Activated gamma-delta T cell treated with anti-CD3 and anti-CD28 coated beads, Interleukin-2, amount 50 U/mL, for 16 hours (primary cell): ENCODE measurements at regions not wholly inside any gene's neighbourhood (a gene's known extent, or its start where the extent isn't known, plus 50 kb on each side); places are given as distances from the start of the nearest gene placed in this dataset.

Experiments
- DNase-seq: peaks from one replicate; pipeline ENCODE4 v3.0.0-alpha.2; 2020; ENCODE audit warnings: low read depth

GRCh38 chr18:71899183-71899582 is 645.0 kb downstream of the CBLN2 start:
- DNase-seq, result no peak

- no peak for DNase-seq
Measured at GRCh38 chr18:71887509-71887908, 656.6 kb downstream of the CBLN2 start.

GRCh38 chr18:71878226-71878625 is 665.9 kb downstream of the CBLN2 start:
- no peak for DNase-seq

GRCh38 chr18:71873695-71874094 is 670.4 kb downstream of the CBLN2 start:
- DNase-seq, result no peak

- no peak for DNase-seq
Measured at GRCh38 chr18:71865888-71866287, 678.3 kb downstream of the CBLN2 start.

GRCh38 chr18:71850602-71851001 is 693.5 kb downstream of the CBLN2 start:
- DNase-seq, result no peak

GRCh38 chr18:71849407-71849806 is 694.7 kb downstream of the CBLN2 start:
- no peak for DNase-seq

- no peak for DNase-seq
Measured at GRCh38 chr18:71846716-71847115, 697.4 kb downstream of the CBLN2 start.

- DNase-seq, result no peak
Measured at GRCh38 chr18:71844814-71845213, 699.3 kb downstream of the CBLN2 start.

- DNase-seq, result no peak
Measured at GRCh38 chr18:71842666-71843065, 701.5 kb downstream of the CBLN2 start.

GRCh38 chr18:71837547-71837946 is 706.6 kb downstream of the CBLN2 start:
- DNase-seq, result no peak

GRCh38 chr18:71832946-71833617 is 711.1 kb downstream of the CBLN2 start:
- no peak for DNase-seq

GRCh38 chr18:71831039-71831438 is 713.1 kb downstream of the CBLN2 start:
- DNase-seq, result no peak

- DNase-seq, result no peak
Measured at GRCh38 chr18:71827301-71827700, 716.8 kb downstream of the CBLN2 start.

- DNase-seq, result no peak
Measured at GRCh38 chr18:71815305-71815704, 728.8 kb downstream of the CBLN2 start.

- DNase-seq, result no peak
Measured at GRCh38 chr18:71809711-71810110, 734.4 kb downstream of the CBLN2 start.

GRCh38 chr18:71808616-71809015 is 735.5 kb downstream of the CBLN2 start:
- no peak for DNase-seq

- DNase-seq, result no peak
Measured at GRCh38 chr18:71807586-71807985, 736.6 kb downstream of the CBLN2 start.

- DNase-seq, result no peak
Measured at GRCh38 chr18:71798986-71799673, 745.0 kb downstream of the CBLN2 start.

- no peak for DNase-seq
Measured at GRCh38 chr18:71797554-71797953, 746.6 kb downstream of the CBLN2 start.

- no peak for DNase-seq
Measured at GRCh38 chr18:71784777-71785176, 759.4 kb downstream of the CBLN2 start.

GRCh38 chr18:71760541-71760940 is 783.6 kb downstream of the CBLN2 start:
- no peak for DNase-seq

GRCh38 chr18:71754246-71754645 is 789.9 kb downstream of the CBLN2 start:
- no peak for DNase-seq

GRCh38 chr18:71743634-71744033 is 800.5 kb downstream of the CBLN2 start:
- no peak for DNase-seq
